ENCODE measurements at regions not wholly inside any gene's neighbourhood (a gene's known extent, or its start where the extent isn't known, plus 50 kb on each side); places are given as distances from the start of the nearest gene placed in this dataset.
A peak's percentile ranks its signal among the peaks of the same experiment; 100 is the strongest.
"Not testable (repeated sequence)": the region's sequence is repeated elsewhere in the genome, so short reads cannot be mapped to it uniquely, and the experiment has no call there.

DNA sequence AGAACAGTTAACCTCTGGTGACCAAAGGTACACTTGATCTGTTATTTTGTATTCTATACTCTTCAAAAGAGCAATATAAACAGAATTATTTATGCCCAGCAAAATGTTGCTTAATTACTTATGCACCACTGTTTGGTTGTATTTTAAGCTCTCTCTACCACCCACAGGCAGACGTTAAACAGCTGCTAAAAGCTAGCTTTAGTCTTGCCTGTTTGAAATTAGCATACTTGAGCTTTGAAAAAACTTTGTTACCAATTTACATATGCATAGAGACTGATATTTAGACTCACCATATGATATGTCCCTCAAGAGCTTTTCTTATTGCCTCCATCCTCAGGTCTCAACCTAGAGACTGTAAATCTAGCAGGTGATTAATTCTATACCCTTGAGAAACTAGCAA lies 426.9 kb downstream of the NR4A2 start:
- DNase-seq (ENCODE audit: low read depth) = no peak
- no peak overlapping the region for H3K4me3 ChIP-seq (replicated peaks; ENCODE audit: low read depth, low read length)
- TF ChIP-seq, protein P1, sequence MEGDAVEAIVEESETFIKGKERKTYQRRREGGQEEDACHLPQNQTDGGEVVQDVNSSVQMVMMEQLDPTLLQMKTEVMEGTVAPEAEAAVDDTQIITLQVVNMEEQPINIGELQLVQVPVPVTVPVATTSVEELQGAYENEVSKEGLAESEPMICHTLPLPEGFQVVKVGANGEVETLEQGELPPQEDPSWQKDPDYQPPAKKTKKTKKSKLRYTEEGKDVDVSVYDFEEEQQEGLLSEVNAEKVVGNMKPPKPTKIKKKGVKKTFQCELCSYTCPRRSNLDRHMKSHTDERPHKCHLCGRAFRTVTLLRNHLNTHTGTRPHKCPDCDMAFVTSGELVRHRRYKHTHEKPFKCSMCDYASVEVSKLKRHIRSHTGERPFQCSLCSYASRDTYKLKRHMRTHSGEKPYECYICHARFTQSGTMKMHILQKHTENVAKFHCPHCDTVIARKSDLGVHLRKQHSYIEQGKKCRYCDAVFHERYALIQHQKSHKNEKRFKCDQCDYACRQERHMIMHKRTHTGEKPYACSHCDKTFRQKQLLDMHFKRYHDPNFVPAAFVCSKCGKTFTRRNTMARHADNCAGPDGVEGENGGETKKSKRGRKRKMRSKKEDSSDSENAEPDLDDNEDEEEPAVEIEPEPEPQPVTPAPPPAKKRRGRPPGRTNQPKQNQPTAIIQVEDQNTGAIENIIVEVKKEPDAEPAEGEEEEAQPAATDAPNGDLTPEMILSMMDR (IDR thresholded peaks at IDR 0.05; ENCODE audit: low read length, missing control alignments) = no peak

DNA sequence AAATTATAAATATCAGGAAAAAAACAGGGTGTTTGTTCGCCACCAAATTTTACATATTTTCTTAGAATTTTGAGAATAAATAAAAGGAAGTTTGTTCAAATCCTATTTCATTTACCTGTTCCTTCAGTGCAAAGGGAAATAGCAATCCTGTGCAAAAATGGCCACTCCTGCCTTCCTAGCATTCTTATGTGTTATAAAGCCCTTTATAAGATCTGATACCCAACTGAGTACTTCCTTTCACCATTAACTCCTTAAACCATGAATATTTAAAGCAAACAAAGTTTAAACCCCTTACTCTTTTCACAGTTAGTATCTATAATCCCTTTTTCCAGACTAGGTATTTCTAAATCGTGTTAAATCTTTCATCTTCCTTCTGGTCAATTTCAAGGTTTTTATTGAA lies 427.8 kb downstream of the NR4A2 start:
- DNase-seq (ENCODE audit: low read depth) = no peak
- TF ChIP-seq, protein P1 (IDR thresholded peaks at IDR 0.05; ENCODE audit: low read length, missing control alignments) = no peak
- H3K4me3 ChIP-seq (replicated peaks; ENCODE audit: low read depth, low read length) = no peak overlapping the region

DNA sequence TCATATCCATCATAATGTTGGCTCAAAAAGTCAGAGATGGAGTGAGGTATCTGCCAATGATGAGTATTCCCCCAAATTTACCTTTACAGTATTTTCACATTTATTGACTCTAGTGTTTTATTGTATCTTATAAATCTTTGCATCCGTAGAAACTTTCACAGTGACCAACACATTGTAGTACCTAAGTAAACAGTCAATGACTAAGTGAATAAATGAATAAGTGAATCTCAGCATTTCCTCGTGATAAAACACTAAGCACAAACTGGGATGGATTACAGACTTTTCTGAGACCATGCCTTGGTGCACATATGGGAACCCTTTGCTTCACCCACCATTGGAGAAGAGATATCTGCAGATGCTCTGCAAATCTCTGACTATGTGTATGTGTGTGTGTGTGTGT lies 429.9 kb downstream of the NR4A2 start:
- no peak overlapping the region for H3K4me3 ChIP-seq (replicated peaks; ENCODE audit: low read depth, low read length)
- TF ChIP-seq, protein P1 (IDR thresholded peaks at IDR 0.05; ENCODE audit: low read length, missing control alignments) = no peak
- DNase-seq (ENCODE audit: low read depth) = no peak

DNA sequence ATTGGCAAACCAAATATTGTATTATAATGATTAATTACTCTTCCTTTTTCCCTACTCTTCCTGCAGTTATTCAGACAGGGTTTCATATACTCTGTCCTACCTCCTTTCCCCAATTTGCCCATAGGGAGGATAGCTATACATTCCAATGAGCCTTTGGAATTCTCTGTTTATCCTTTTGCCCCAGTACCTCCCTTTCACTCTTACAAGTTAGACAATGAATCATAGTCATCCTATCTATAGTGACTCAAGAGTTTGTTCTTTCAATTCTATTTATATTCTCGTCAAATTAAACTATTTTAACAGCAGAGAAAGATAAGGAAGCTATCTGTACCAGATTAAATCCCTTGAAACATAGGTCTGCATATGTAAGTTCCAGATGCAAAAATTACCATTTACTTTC lies 437.5 kb downstream of the NR4A2 start:
- TF ChIP-seq, protein P1 (IDR thresholded peaks at IDR 0.05; ENCODE audit: low read length, missing control alignments) = no peak
- H3K4me3 ChIP-seq (replicated peaks; ENCODE audit: low read depth, low read length) = no peak overlapping the region
- peak; percentile 19 for DNase-seq (ENCODE audit: low read depth)

DNA sequence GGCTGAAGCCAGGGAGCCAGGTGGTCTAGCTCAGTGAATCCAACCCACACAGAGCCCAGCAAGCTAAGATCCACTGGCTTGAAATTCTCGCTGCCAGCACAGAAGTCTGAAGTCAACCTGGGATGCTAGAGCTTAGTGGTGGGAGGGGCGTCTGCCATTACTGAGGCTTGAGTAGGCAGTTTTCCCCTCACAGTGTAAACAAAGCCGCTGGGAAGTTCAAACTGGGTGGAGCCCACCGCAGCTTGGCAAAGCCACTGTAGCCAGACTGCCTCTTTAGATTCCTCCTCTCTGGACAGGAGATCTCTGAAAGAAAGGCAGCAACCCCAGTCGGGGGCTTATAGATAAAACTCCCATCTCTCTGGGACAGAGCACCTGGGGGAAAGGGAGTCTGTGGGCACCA lies 452.1 kb downstream of the NR4A2 start:
- DNase-seq (ENCODE audit: low read depth); H3K4me3 ChIP-seq (replicated peaks; ENCODE audit: low read depth, low read length): not testable (repeated sequence)

DNA sequence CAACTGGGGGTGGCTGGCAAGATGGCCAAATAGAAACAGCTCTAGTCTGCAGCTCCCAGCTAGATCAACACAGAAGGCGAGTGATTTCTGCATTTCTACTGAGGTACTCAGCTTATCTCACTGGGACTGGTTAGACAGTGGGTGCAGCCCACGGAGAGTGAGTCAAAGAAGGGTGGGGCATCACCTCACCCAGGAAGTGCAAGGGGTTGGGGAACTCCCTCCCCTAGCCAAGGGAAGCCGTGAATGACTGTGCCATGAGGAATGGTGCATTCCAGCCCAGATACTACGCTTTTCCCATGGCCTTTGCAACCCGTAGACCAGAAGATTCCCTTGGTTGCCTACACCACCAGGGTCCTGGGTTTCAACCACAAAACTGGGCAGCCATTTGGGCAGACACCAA lies 452.6 kb downstream of the NR4A2 start:
- peak; percentile 30 for DNase-seq (ENCODE audit: low read depth)
- not testable (repeated sequence) for H3K4me3 ChIP-seq (replicated peaks; ENCODE audit: low read depth, low read length)

DNA sequence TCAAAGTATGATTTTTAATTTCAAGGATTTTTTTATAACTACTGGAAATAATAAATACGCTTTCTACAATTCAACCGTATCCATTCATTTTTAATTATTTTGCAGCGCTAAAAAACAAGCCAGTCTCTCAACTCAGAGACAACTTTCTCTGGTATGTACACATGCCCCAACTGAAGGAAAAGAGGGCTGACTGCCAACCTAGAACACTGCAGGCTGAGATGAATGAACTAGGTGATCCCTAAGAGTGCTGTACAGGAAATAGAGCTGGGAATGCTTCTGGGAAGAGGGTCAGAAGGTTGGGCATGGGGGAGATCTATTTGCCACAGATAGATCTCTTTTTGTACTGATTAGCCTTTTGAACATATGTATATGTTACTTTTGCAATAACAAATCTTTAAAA lies 460.1 kb downstream of the NR4A2 start:
- H3K4me3 ChIP-seq (replicated peaks; ENCODE audit: low read depth, low read length) = no peak overlapping the region
- TF ChIP-seq, protein P1 (IDR thresholded peaks at IDR 0.05; ENCODE audit: low read length, missing control alignments) = no peak
- DNase-seq (ENCODE audit: low read depth) = no peak

DNA sequence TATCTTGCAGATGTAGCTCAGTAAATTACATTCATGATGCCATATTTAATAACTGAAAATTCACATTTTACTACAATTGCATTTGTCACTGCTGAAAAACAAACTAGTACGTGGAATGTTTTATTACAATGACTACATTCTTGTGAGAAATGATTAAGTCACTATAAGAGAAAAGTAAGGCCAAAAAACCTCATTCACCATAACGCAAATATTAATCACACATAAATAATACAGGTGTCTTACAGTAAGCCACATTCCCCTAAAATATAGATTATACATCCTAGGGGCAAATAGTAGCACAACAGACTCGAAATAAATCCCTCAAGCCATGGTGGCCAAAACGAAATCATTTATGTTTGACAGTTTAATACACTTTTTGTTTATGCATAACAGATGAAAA lies 460.6 kb downstream of the NR4A2 start:
- DNase-seq (ENCODE audit: low read depth) = no peak
- H3K4me3 ChIP-seq (replicated peaks; ENCODE audit: low read depth, low read length) = no peak overlapping the region
- TF ChIP-seq, protein P1 (IDR thresholded peaks at IDR 0.05; ENCODE audit: low read length, missing control alignments) = no peak

All from fibroblast of pulmonary artery (primary cell).